H1 (cell line): ENCODE measurements at regions not wholly inside any gene's neighbourhood (a gene's known extent, or its start where the extent isn't known, plus 50 kb on each side); places are given as distances from the start of the nearest gene placed in this dataset.

Experiments
- JUN ChIP-seq: IDR thresholded peaks from 2 replicates; pipeline ENCODE4 v1.6.1; 2011; ENCODE audit warnings: low read depth, mild to moderate bottlenecking, improper control_type of control experiment, low read length
- TF ChIP-seq, protein P1 (sequence below): IDR thresholded peaks from 2 replicates; pipeline ENCODE4 v1.6.1; 2012; ENCODE audit warnings: inconsistent platforms

DNA sequence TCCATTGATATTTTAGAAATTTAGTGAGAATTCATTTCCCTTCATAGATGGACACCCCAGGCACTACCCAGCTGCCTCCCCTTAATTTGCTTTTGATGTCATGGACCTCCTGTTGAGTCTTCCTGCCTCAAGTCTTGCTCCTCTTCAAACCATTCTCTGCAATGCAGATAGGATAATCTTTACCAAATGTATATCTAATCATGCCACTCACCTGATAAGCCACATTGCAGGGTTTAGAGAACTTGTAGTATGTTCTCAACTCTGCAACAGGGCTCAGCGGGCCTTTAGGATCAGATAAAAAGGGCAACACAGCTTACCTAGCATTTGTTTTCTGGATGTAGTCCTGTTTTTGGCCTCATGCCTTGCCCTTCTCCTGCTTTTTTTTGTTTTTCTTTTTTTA is 234.5 kb downstream of the EMP1 start (continued):
- TF ChIP-seq, protein P1, sequence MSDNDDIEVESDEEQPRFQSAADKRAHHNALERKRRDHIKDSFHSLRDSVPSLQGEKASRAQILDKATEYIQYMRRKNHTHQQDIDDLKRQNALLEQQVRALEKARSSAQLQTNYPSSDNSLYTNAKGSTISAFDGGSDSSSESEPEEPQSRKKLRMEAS, result no peak
- no peak for TF ChIP-seq JUN
